Colonic mucosa (tissue), 4 donors: ENCODE measurements at regions not wholly inside any gene's neighbourhood (a gene's known extent, or its start where the extent isn't known, plus 50 kb on each side); places are given as distances from the start of the nearest gene placed in this dataset.
A peak's percentile ranks its signal among the peaks of the same experiment; 100 is the strongest.

Experiments used
- DNase-seq: peaks from one replicate; pipeline ENCODE4 v3.0.0-alpha.2; 2020
- H3K27ac ChIP-seq: fragments of 200-600 bp; one replicate; pipeline ENCODE4 v1.8.0; 2021
- H3K27me3 ChIP-seq: fragments of 200-600 bp; one replicate; pipeline ENCODE4 v1.8.0; 2021
- H3K36me3 ChIP-seq: fragments of 200-600 bp; one replicate; pipeline ENCODE4 v1.8.0; 2021
- H3K4me1 ChIP-seq: fragments of 200-600 bp; one replicate; pipeline ENCODE4 v1.8.0; 2021; ENCODE audit warnings: mild to moderate bottlenecking
- H3K4me3 ChIP-seq: fragments of 200-600 bp; one replicate; pipeline ENCODE4 v1.8.0; 2021
- H3K9ac ChIP-seq, 2 donors: one replicate each; pipeline ENCODE4 v1.7.0; 2013; ENCODE audit warnings: control low read depth in 2 of 2, low read depth in 2 of 2, low read length in 2 of 2
- H3K9me3 ChIP-seq: fragments of 200-600 bp; one replicate; pipeline ENCODE4 v1.8.0; 2021
- CTCF ChIP-seq: fragments of 200-600 bp; IDR thresholded peaks from one replicate; pipeline ENCODE4 v1.8.0; 2022; ENCODE audit warnings: antibody characterized with exemption, mild to moderate bottlenecking
- intact Hi-C: fragments of 100-400 bp; cut with DNase I; formaldehyde crosslinking; loops from one replicate; pipeline ENCODE4 v1.14.1; 2022
- donor health status: healthy.
- donor health status: DM: no; HTN: no; CAD: no.
- donor health status: DM: no; HTN: no; CAD: no.

- no peaks in the 10 kb centered on the region for H3K9me3 ChIP-seq
- no peak overlapping the region for H3K27ac ChIP-seq
- no peaks in the 10 kb centered on the region for H3K27me3 ChIP-seq
- H3K4me3 ChIP-seq, result no peak overlapping the region
- H3K36me3 ChIP-seq, result no peaks in the 10 kb centered on the region
- intact Hi-C loops, result loop anchor here (5.0 kb wide), 1 partner anchor 1859 kb away; no protein-coding TSS in a partner anchor
- no peak overlapping the region for H3K9ac ChIP-seq
- H3K4me1 ChIP-seq, result no peaks in the 10 kb centered on the region
- TF ChIP-seq CTCF, result no peak
- DNase-seq, result no peak
Measured at GRCh38 chr17:53033297-53033696, 789.4 kb upstream of the KIF2B start.

DNA sequence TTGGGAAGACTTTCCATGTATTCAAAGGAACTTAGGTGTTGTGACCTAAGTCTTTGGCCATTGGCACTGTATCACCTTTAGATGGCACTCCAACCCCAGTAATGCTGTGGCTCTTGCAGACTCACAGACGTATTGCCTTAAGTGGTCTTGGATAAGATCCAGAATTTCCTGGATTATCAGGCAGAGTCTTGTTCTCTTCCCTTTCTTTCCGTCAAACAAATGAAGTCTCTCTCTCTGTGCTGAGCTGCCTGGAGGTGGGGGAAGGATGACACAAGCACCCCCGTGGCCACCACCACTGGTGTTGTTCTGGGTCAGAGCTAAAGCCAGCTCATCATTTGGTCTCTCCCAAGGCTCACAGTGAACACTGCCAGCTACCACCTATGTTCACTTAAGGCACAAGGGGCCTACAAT, 789.9 kb upstream of the KIF2B start:
- Histone ChIP-seq H3K4me1 (no peaks in the 10 kb centered on the region), H3K9me3 (no peaks in the 10 kb centered on the region), H3K4me3 (no peak overlapping the region), H3K9ac (no peak overlapping the region), H3K27me3 (no peaks in the 10 kb centered on the region), H3K36me3 (no peaks in the 10 kb centered on the region), H3K27ac (no peak overlapping the region)
- TF ChIP-seq CTCF, result no peak
- DNase-seq, result peak; percentile 37
- intact Hi-C loops, result loop anchor here (5.0 kb wide), 1 partner anchor 1859 kb away; no protein-coding TSS in a partner anchor

- H3K27ac ChIP-seq, result no peak overlapping the region
- intact Hi-C loops, result loop anchor here (10.0 kb wide), 1 partner anchor 48 kb away; no protein-coding TSS in a partner anchor
- no peaks in the 10 kb centered on the region for H3K36me3 ChIP-seq
- no peaks in the 10 kb centered on the region for H3K9me3 ChIP-seq
- no peaks in the 10 kb centered on the region for H3K27me3 ChIP-seq
- no peak for DNase-seq
- TF ChIP-seq CTCF, result no peak
- H3K4me1 ChIP-seq, result no peaks in the 10 kb centered on the region
- H3K4me3 ChIP-seq, result no peak overlapping the region
- H3K9ac ChIP-seq, result no peak overlapping the region
Measured at GRCh38 chr17:53017227-53017626, 805.5 kb upstream of the KIF2B start.

- TF ChIP-seq CTCF, result no peak
- intact Hi-C loops, result loop anchor here (10.0 kb wide), 1 partner anchor 49 kb away; no protein-coding TSS in a partner anchor
- H3K9me3 ChIP-seq, result no peaks in the 10 kb centered on the region
- DNase-seq, result no peak
- H3K4me3 ChIP-seq, result no peak overlapping the region
- H3K36me3 ChIP-seq, result no peaks in the 10 kb centered on the region
- no peak overlapping the region for H3K9ac ChIP-seq
- H3K27ac ChIP-seq, result no peak overlapping the region
- H3K4me1 ChIP-seq, result no peaks in the 10 kb centered on the region
- no peaks in the 10 kb centered on the region for H3K27me3 ChIP-seq
Measured at GRCh38 chr17:53016085-53016484, 806.6 kb upstream of the KIF2B start.

DNA sequence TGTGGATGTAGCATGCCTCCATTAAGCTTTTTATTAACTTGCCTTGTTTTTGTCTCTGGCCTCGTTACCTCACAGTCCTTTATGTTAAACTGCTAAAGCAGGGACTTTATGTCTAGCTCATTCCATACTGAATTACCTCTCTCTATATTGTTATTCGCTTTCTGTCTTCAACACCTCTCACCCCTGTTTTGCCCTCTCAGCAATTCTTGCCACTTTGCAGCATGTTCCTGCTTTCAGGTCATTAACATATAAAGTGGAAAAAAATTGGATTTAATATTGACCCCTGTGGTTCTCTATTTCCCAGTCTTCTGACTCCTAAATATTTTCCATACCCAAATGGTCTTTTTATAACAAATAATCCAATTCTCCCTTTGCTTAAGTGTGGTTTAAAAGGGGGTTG, 810.4 kb upstream of the KIF2B start:
- Histone ChIP-seq H3K4me1 (no peaks in the 10 kb centered on the region), H3K27ac (no peak overlapping the region), H3K4me3 (no peak overlapping the region), H3K9me3 (no peaks in the 10 kb centered on the region), H3K9ac (no peak overlapping the region), H3K36me3 (no peaks in the 10 kb centered on the region), H3K27me3 (no peaks in the 10 kb centered on the region)
- no peak for DNase-seq
- TF ChIP-seq CTCF, result no peak
- intact Hi-C loops, result loop anchor here (10.0 kb wide), 1 partner anchor 52 kb away; no protein-coding TSS in a partner anchor

DNA sequence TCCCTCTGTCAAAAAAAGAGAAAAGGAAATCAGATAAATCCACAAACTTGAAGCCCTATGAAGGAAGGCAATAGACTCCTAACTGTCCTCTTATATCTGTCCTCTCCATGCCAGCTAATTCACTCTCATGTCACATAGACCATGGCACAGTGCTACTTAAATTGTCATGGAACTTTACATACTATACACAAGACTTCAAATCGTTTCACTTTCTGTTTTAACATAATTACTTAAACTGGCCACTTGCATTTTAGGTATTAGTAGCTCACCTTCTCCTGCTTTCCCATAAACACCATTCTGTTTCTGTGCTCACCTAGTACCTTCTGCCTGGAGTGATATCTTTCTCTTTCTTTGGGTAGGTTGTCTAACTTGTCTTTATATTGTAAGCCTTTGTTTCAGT, 816.7 kb upstream of the KIF2B start:
- Histone ChIP-seq H3K36me3 (no peaks in the 10 kb centered on the region), H3K4me1 (no peaks in the 10 kb centered on the region), H3K9ac (no peak overlapping the region), H3K9me3 (no peaks in the 10 kb centered on the region), H3K4me3 (no peak overlapping the region), H3K27me3 (no peaks in the 10 kb centered on the region), H3K27ac (no peak overlapping the region)
- TF ChIP-seq CTCF, result no peak
- no peak for DNase-seq
- intact Hi-C loops, result no loop called here
